HCT116 (cell line): ENCODE measurements at regions not wholly inside any gene's neighbourhood (a gene's known extent, or its start where the extent isn't known, plus 50 kb on each side); places are given as distances from the start of the nearest gene placed in this dataset.
"Not testable (repeated sequence)": the region's sequence is repeated elsewhere in the genome, so short reads cannot be mapped to it uniquely, and the experiment has no call there.

Source experiments
- ATAC-seq: fragments of 200-7000 bp; cut with Tn5 transposase; 2 replicates; pipeline ENCODE4 v1.9.1; 2020; ENCODE audit warnings: mild to moderate bottlenecking, moderate library complexity
- BruUV-seq: library from RNA; stranded (reverse); fragments of 400-500 nt; replicated peaks from 2 replicates; lab custom pipeline; 2021; lab: Mats Ljungman, UMichigan
- CTCF ChIA-PET: fragments of 300-600 bp; sonication (Branson Sonifier 250); formaldehyde crosslinking; loops from one replicate; lab custom pipeline; 2021; ENCODE audit warnings: antibody characterized with exemption; lab: Charles Lee
- POLR2A ChIA-PET: fragments of 300-600, 350-600 bp; sonication (Branson Sonifier 250); formaldehyde crosslinking; loops from one replicate; lab custom pipeline; 2021; ENCODE audit warnings: antibody characterized with exemption; lab: Charles Lee
- RAD21 ChIA-PET, 2 experiments: fragments of 300-600 bp; sonication (Branson Sonifier 250); formaldehyde crosslinking; loops; one replicate each; lab custom pipeline; 2023; ENCODE audit warnings: low total read pairs in 2 of 2; ENCODE audit not compliant: uncharacterized antibody in 2 of 2, unreplicated experiment in 2 of 2, low non-redundant PET in 1 of 2; lab: Charles Lee
- DNase-seq: peaks from one replicate; pipeline ENCODE4 v3.0.0-alpha.2; 2010; ENCODE audit warnings: low read depth, low spot score
- H2AFZ ChIP-seq: fragments of 200-600 bp; shearing (Covaris generic), sonication (generic); 2 replicates; pipeline ENCODE4 v1.6.1; 2017; ENCODE audit warnings: low read depth, mixed run types, mixed read lengths, antibody characterized with exemption, low read length; ENCODE audit not compliant: poor library complexity, severe bottlenecking
- H3K27ac ChIP-seq: 2 replicates; pipeline ENCODE4 v1.5.1; 2012; ENCODE audit warnings: low read depth, low read length
- H3K27me3 ChIP-seq: fragments of 200-600 bp; sonication (generic); 2 replicates; pipeline ENCODE4 v1.6.1; 2016; ENCODE audit warnings: mixed run types, low read length, mixed read lengths; ENCODE audit not compliant: insufficient read depth
- H3K36me3 ChIP-seq, 2 experiments: fragments of 200-500 bp in 1 of 2; fragments of 200-600 bp in 1 of 2; sonication (Bioruptor generic) in 1 of 2; sonication (generic) in 1 of 2; 2 replicates each; pipeline versions ENCODE4 v1.5.1 to v1.6.1; 2014 to 2016; ENCODE audit warnings: low read length in 2 of 2, inconsistent platforms in 1 of 2, mixed read lengths in 1 of 2, mixed run types in 1 of 2; ENCODE audit not compliant: insufficient read depth in 2 of 2, control insufficient read depth in 1 of 2
- H3K4me1 ChIP-seq, 2 experiments: fragments of 200-600 bp in 1 of 2; sonication (generic) in 1 of 2; 2 replicates each; pipeline versions ENCODE4 v1.5.1 to v1.6.1; 2012 to 2017; ENCODE audit warnings: low read length in 2 of 2, inconsistent platforms in 1 of 2, mild to moderate bottlenecking in 1 of 2, mixed read lengths in 1 of 2, mixed run types in 1 of 2, moderate library complexity in 1 of 2; ENCODE audit not compliant: insufficient read depth in 2 of 2, control insufficient read depth in 1 of 2
- H3K4me2 ChIP-seq: fragments of 200-600 bp; sonication (generic); 2 replicates; pipeline ENCODE4 v1.6.1; 2017; ENCODE audit warnings: mixed run types, low read length, mixed read lengths
- H3K4me3 ChIP-seq, 2 experiments: fragments of 200-600 bp in 1 of 2; sonication (generic) in 1 of 2; replicated peaks in 1 of 2; 2 replicates each; pipeline ENCODE4 v1.5.1; 2011 to 2016; ENCODE audit warnings: low read length in 2 of 2, control low read depth in 1 of 2, low read depth in 1 of 2, mild to moderate bottlenecking in 1 of 2, mixed read lengths in 1 of 2, mixed run types in 1 of 2
- H3K79me2 ChIP-seq: fragments of 200-600 bp; sonication (generic); 2 replicates; pipeline ENCODE4 v1.6.1; 2017; ENCODE audit warnings: mild to moderate bottlenecking, mixed run types, low read length, moderate library complexity, mixed read lengths; ENCODE audit not compliant: insufficient read depth
- H3K9ac ChIP-seq: fragments of 200-600 bp; sonication (generic); 2 replicates; pipeline ENCODE4 v1.6.1; 2016; ENCODE audit warnings: low read length, mixed read lengths
- H3K9me2 ChIP-seq: fragments of 200-600 bp; sonication (generic), shearing (Covaris generic); 2 replicates; pipeline ENCODE4 v1.6.1; 2017; ENCODE audit warnings: mixed run types, mild to moderate bottlenecking, moderate library complexity; ENCODE audit not compliant: insufficient read depth
- H3K9me3 ChIP-seq, 2 experiments: fragments of 200-500 bp in 1 of 2; fragments of 200-600 bp in 1 of 2; sonication (Bioruptor generic) in 1 of 2; sonication (generic) in 1 of 2; 2 replicates each; pipeline ENCODE4 v1.6.1; 2014 to 2017; ENCODE audit warnings: low read length in 2 of 2, mixed read lengths in 2 of 2, inconsistent platforms in 1 of 2, low read depth in 1 of 2, mild to moderate bottlenecking in 1 of 2, mixed run types in 1 of 2, moderate library complexity in 1 of 2; ENCODE audit not compliant: control insufficient read depth in 1 of 2, insufficient read depth in 1 of 2
- H4K20me1 ChIP-seq: fragments of 200-600 bp; sonication (generic), shearing (Covaris generic); 2 replicates; pipeline ENCODE4 v1.6.1; 2017; ENCODE audit warnings: mixed run types, mild to moderate bottlenecking, moderate library complexity; ENCODE audit not compliant: insufficient read depth
- ATF3 ChIP-seq: IDR thresholded peaks from 2 replicates; pipeline ENCODE4 v1.6.1; 2012
- CBX3 ChIP-seq: IDR thresholded peaks from 2 replicates; pipeline ENCODE4 v1.6.1; 2012; ENCODE audit warnings: low read depth
- CEBPB ChIP-seq: IDR thresholded peaks from 2 replicates; pipeline ENCODE4 v1.6.1; 2012; ENCODE audit warnings: low read depth
- EGR1 ChIP-seq: IDR thresholded peaks from 2 replicates; pipeline ENCODE4 v1.6.1; 2012; ENCODE audit warnings: low read depth
- ELF1 ChIP-seq: IDR thresholded peaks from 2 replicates; pipeline ENCODE4 v1.6.1; 2012; ENCODE audit warnings: low read depth, borderline replicate concordance
- EZH2phosphoT487 ChIP-seq: fragments of 200-600 bp; IDR thresholded peaks from 2 replicates; pipeline ENCODE4 v1.6.1; 2018; ENCODE audit warnings: antibody characterized with exemption, borderline replicate concordance
- POLR2AphosphoS5 ChIP-seq: IDR thresholded peaks from 2 replicates; pipeline ENCODE4 v1.6.1; 2011; ENCODE audit warnings: mild to moderate bottlenecking, low read depth, low read length, moderate library complexity
- SP1 ChIP-seq: IDR thresholded peaks from 2 replicates; pipeline ENCODE4 v1.6.1; 2012; ENCODE audit warnings: low read depth
- TCF7L2 ChIP-seq: IDR thresholded peaks from 2 replicates; pipeline ENCODE4 v1.7.0; 2011; ENCODE audit warnings: borderline replicate concordance, inconsistent platforms; ENCODE audit not compliant: insufficient read depth, insufficient read length; ENCODE audit errors: extremely low read depth
- ZNF274 ChIP-seq: fragments of 200-500 bp; sonication (Bioruptor generic); IDR thresholded peaks from 2 replicates; pipeline ENCODE4 v1.6.1; 2014; ENCODE audit warnings: mild to moderate bottlenecking, low read depth, low read length, inconsistent platforms
- intact Hi-C: fragments of 100-400 bp; cut with micrococcal nuclease; formaldehyde crosslinking; loops from 2 replicates; pipeline ENCODE4 v1.10.0; 2022
- TF ChIP-seq, protein P1 (sequence below): IDR thresholded peaks from 2 replicates; pipeline ENCODE4 v1.6.1; 2012
- TF ChIP-seq, protein P2 (sequence below): IDR thresholded peaks from 2 replicates; pipeline ENCODE4 v1.6.1; 2011; ENCODE audit warnings: mild to moderate bottlenecking, low read length, moderate library complexity; ENCODE audit not compliant: insufficient replicate concordance; ENCODE audit errors: extremely low read depth

DNA sequence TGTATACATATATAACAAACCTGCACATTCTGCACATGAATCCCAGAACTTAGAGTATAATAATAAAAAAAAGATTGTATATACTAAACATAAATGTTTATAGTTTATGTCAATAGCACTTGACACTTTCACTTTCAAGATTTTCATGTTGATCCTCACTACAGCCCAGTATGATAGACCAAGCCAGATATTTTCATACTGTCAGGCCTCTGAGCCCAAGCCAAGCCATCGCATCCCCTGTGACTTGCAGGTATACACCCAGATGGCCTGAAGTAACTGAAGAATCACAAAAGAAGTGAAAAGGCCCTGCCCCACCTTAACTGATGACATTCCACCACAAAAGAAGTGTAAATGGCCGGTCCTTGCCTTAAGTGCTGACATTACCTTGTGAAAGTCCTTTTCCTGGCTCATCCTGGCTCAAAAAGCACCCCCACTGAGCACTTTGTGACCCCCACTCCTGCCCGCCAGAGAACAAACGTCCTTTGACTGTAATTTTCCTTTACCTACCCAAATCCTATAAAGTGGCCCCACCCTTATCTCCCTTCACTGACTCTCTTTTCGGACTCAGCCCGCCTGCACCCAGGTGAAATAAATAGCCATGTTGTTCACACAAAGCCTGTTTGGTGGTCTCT is 555.5 kb upstream of the ADGRL2 start:
- H3K36me3 ChIP-seq, H3K27me3 ChIP-seq, H3K27ac ChIP-seq, CTCF ChIA-PET, DNase-seq, H4K20me1 ChIP-seq, H3K4me3 ChIP-seq, H2AFZ ChIP-seq, H3K4me2 ChIP-seq, H3K9me2 ChIP-seq, H3K9me3 ChIP-seq, BruUV-seq, intact Hi-C loops, ATAC-seq, H3K9ac ChIP-seq, RAD21 ChIA-PET, H3K4me1 ChIP-seq, POLR2A ChIA-PET, H3K79me2 ChIP-seq: not testable (repeated sequence)

- DNase-seq, H3K9ac ChIP-seq, ATAC-seq, H3K79me2 ChIP-seq, H2AFZ ChIP-seq, H3K9me2 ChIP-seq, H3K36me3 ChIP-seq, H3K9me3 ChIP-seq, H3K4me2 ChIP-seq, H3K4me1 ChIP-seq, H4K20me1 ChIP-seq, CTCF ChIA-PET, RAD21 ChIA-PET, POLR2A ChIA-PET, H3K27ac ChIP-seq, intact Hi-C loops, H3K27me3 ChIP-seq, BruUV-seq, H3K4me3 ChIP-seq: not testable (repeated sequence)
Measured at GRCh38 chr1:81244612-81245011, 556.1 kb upstream of the ADGRL2 start.

DNA sequence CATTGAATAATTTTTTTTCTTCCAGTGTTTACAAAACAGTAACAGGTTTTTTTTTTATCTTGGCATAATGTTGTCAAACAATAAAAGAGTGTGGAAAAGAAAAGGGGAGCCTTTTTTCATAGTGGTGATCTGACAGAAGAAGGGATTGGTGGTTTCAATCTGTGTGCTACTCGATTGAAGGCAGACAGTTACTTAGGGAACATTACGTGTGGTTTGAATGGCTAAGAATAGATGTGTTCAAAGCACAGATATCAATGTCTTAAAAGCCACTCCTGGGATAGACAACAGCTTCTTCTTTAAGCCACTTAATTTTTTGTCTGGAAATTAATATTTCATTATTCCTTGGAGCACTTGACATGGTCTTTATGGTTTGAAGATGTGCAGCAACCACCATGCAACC is 558.6 kb upstream of the ADGRL2 start:
- RAD21 ChIA-PET, result no interaction called here
- ATAC-seq, result no peak
- CTCF ChIA-PET, result no interaction called here
- H3K9me2 ChIP-seq, result no peaks in the 10 kb centered on the region
- no peaks in the 10 kb centered on the region for H4K20me1 ChIP-seq
- no peak overlapping the region for H2AFZ ChIP-seq
- no peak overlapping the region for H3K27ac ChIP-seq
- POLR2A ChIA-PET, result no interaction called here
- no peak overlapping the region for H3K9ac ChIP-seq
- no peaks in the 10 kb centered on the region for H3K27me3 ChIP-seq
- no peak for DNase-seq
- no peak overlapping the region for H3K4me3 ChIP-seq
- H3K79me2 ChIP-seq, result no peaks in the 10 kb centered on the region
- H3K9me3 ChIP-seq, result no peaks in the 10 kb centered on the region; a peak in 1 of 4 replicates
- H3K4me1 ChIP-seq, result no peaks in the 10 kb centered on the region
- no peaks in the 10 kb centered on the region for H3K36me3 ChIP-seq
- no peak overlapping the region for H3K4me2 ChIP-seq
- intact Hi-C loops, result no loop called here
- no TSS peak for BruUV-seq
- TF ChIP-seq POLR2AphosphoS5, result no peak
- TF ChIP-seq, protein P1, sequence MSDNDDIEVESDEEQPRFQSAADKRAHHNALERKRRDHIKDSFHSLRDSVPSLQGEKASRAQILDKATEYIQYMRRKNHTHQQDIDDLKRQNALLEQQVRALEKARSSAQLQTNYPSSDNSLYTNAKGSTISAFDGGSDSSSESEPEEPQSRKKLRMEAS, result no peak
- TF ChIP-seq ELF1, result no peak
- TF ChIP-seq TCF7L2, result no peak
- TF ChIP-seq, protein P2, sequence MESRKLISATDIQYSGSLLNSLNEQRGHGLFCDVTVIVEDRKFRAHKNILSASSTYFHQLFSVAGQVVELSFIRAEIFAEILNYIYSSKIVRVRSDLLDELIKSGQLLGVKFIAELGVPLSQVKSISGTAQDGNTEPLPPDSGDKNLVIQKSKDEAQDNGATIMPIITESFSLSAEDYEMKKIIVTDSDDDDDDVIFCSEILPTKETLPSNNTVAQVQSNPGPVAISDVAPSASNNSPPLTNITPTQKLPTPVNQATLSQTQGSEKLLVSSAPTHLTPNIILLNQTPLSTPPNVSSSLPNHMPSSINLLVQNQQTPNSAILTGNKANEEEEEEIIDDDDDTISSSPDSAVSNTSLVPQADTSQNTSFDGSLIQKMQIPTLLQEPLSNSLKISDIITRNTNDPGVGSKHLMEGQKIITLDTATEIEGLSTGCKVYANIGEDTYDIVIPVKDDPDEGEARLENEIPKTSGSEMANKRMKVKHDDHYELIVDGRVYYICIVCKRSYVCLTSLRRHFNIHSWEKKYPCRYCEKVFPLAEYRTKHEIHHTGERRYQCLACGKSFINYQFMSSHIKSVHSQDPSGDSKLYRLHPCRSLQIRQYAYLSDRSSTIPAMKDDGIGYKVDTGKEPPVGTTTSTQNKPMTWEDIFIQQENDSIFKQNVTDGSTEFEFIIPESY, result no peak
- TF ChIP-seq ZNF274, result no peak
- TF ChIP-seq EZH2phosphoT487, result no peak
- TF ChIP-seq CEBPB, result no peak
- no peak for TF ChIP-seq EGR1
- no peak for TF ChIP-seq SP1
- TF ChIP-seq ATF3, result no peak
- TF ChIP-seq CBX3, result no peak
